HCT116 (cell line): ENCODE measurements at regions not wholly inside any gene's neighbourhood (a gene's known extent, or its start where the extent isn't known, plus 50 kb on each side); places are given as distances from the start of the nearest gene placed in this dataset.

ENCODE experiments used
- CEBPB ChIP-seq: IDR thresholded peaks from 2 replicates; pipeline ENCODE4 v1.6.1; 2012; ENCODE audit warnings: low read depth
- FOSL1 ChIP-seq: IDR thresholded peaks from 2 replicates; pipeline ENCODE4 v1.6.1; 2012; ENCODE audit warnings: low read depth
- POLR2A ChIP-seq: IDR thresholded peaks from 2 replicates; pipeline ENCODE4 v1.7.0; 2011; ENCODE audit warnings: borderline replicate concordance; ENCODE audit not compliant: insufficient read depth, insufficient read length; ENCODE audit errors: extremely low read depth
- ZNF274 ChIP-seq: fragments of 200-500 bp; sonication (Bioruptor generic); IDR thresholded peaks from 2 replicates; pipeline ENCODE4 v1.6.1; 2014; ENCODE audit warnings: mild to moderate bottlenecking, low read depth, low read length, inconsistent platforms
- TF ChIP-seq, protein P1 (sequence below), 3 experiments: fragments of 200-600 bp in 1 of 3; sonication (generic) in 1 of 3; IDR thresholded peaks in 2 of 3; conservative IDR thresholded peaks in 1 of 3; 2 replicates each; pipeline ENCODE4 v1.5.1; 2012 to 2017; ENCODE audit warnings: low read depth in 2 of 3, low read length in 2 of 3, antibody characterized with exemption in 1 of 3, borderline replicate concordance in 1 of 3, control low read depth in 1 of 3, mild to moderate bottlenecking in 1 of 3, mixed read lengths in 1 of 3, mixed run types in 1 of 3, moderate library complexity in 1 of 3; ENCODE audit not compliant: insufficient read depth in 1 of 3

- TF ChIP-seq POLR2A (no peak), FOSL1 (no peak), CEBPB (no peak), ZNF274 (no peak)
- TF ChIP-seq, protein P1, sequence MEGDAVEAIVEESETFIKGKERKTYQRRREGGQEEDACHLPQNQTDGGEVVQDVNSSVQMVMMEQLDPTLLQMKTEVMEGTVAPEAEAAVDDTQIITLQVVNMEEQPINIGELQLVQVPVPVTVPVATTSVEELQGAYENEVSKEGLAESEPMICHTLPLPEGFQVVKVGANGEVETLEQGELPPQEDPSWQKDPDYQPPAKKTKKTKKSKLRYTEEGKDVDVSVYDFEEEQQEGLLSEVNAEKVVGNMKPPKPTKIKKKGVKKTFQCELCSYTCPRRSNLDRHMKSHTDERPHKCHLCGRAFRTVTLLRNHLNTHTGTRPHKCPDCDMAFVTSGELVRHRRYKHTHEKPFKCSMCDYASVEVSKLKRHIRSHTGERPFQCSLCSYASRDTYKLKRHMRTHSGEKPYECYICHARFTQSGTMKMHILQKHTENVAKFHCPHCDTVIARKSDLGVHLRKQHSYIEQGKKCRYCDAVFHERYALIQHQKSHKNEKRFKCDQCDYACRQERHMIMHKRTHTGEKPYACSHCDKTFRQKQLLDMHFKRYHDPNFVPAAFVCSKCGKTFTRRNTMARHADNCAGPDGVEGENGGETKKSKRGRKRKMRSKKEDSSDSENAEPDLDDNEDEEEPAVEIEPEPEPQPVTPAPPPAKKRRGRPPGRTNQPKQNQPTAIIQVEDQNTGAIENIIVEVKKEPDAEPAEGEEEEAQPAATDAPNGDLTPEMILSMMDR (IDR thresholded peaks at IDR 0.05 in 2 of 3, conservative IDR thresholded peaks at IDR 0.05 in 1 of 3; ENCODE audit: borderline replicate concordance in 1 of 3, insufficient read depth in 1 of 3, low read depth in 2 of 3, low read length in 2 of 3) = no peak
Observed at GRCh38 chr21:35506352-35506751, 457.2 kb upstream of the RUNX1 start.
